GM23248 (cell line): ENCODE measurements at regions not wholly inside any gene's neighbourhood (a gene's known extent, or its start where the extent isn't known, plus 50 kb on each side); places are given as distances from the start of the nearest gene placed in this dataset.

Source experiments
- DNase-seq: peaks from one replicate; pipeline ENCODE4 v3.0.0-alpha.2; 2015
- H2AFZ ChIP-seq: fragments of 200-600 bp; sonication (generic); 2 replicates; pipeline ENCODE4 v1.6.1; 2016; ENCODE audit warnings: antibody characterized with exemption
- H3F3A ChIP-seq: fragments of 200-600 bp; sonication (generic); 2 replicates; pipeline ENCODE4 v1.6.1; 2016; ENCODE audit warnings: mild to moderate bottlenecking, antibody characterized with exemption, mixed run types; ENCODE audit not compliant: insufficient read depth
- H3K27ac ChIP-seq: fragments of 200-600 bp; sonication (generic); 2 replicates; pipeline ENCODE4 v1.5.1; 2016; ENCODE audit warnings: mild to moderate bottlenecking
- H3K27me3 ChIP-seq: fragments of 200-600 bp; sonication (generic); replicated peaks from 2 replicates; pipeline ENCODE4 v1.6.1; 2016; ENCODE audit warnings: mild to moderate bottlenecking; ENCODE audit not compliant: insufficient read depth
- H3K36me3 ChIP-seq: fragments of 200-600 bp; sonication (generic); 2 replicates; pipeline ENCODE4 v1.6.1; 2016; ENCODE audit warnings: low read depth, mild to moderate bottlenecking
- H3K4me1 ChIP-seq: fragments of 200-600 bp; sonication (generic); 2 replicates; pipeline ENCODE4 v1.6.1; 2016; ENCODE audit warnings: mild to moderate bottlenecking; ENCODE audit not compliant: insufficient read depth
- H3K4me2 ChIP-seq: fragments of 200-600 bp; sonication (generic); one replicate; pipeline ENCODE4 v1.6.1; 2016; ENCODE audit warnings: mild to moderate bottlenecking; ENCODE audit not compliant: unreplicated experiment
- H3K4me3 ChIP-seq: fragments of 200-600 bp; sonication (generic); 2 replicates; pipeline ENCODE4 v1.5.1; 2016; ENCODE audit warnings: mild to moderate bottlenecking
- H3K79me2 ChIP-seq: fragments of 200-600 bp; sonication (generic); 2 replicates; pipeline ENCODE4 v1.6.1; 2016; ENCODE audit warnings: mild to moderate bottlenecking; ENCODE audit not compliant: insufficient read depth
- H3K9ac ChIP-seq: fragments of 200-600 bp; sonication (generic); 2 replicates; pipeline ENCODE4 v1.6.1; 2016; ENCODE audit warnings: mild to moderate bottlenecking
- H3K9me2 ChIP-seq: fragments of 200-600 bp; sonication (generic); 2 replicates; pipeline ENCODE4 v1.6.1; 2016; ENCODE audit warnings: mixed run types, mild to moderate bottlenecking, moderate library complexity; ENCODE audit not compliant: insufficient read depth
- H3K9me3 ChIP-seq: fragments of 200-600 bp; sonication (generic); one replicate; pipeline ENCODE4 v1.6.1; 2017; ENCODE audit warnings: low read depth
- H4K20me1 ChIP-seq: fragments of 200-600 bp; sonication (generic); 2 replicates; pipeline ENCODE4 v1.6.0; 2016; ENCODE audit not compliant: insufficient read depth
- EZH2 ChIP-seq: fragments of 200-600 bp; sonication (generic); IDR thresholded peaks from 2 replicates; pipeline ENCODE4 v1.6.1; 2018; ENCODE audit warnings: antibody characterized with exemption, mild to moderate bottlenecking; ENCODE audit not compliant: insufficient read depth, poor library complexity, severe bottlenecking
- EZH2phosphoT487 ChIP-seq: fragments of 200-600 bp; sonication (generic); IDR thresholded peaks from 2 replicates; pipeline ENCODE4 v1.6.1; 2018; ENCODE audit warnings: antibody characterized with exemption, moderate library complexity, mild to moderate bottlenecking, low read depth; ENCODE audit not compliant: insufficient read depth
- WGBS, 2 experiments: methylation state at CpG; one replicate each; pipeline ENCODE4 v1.1.6; 2015 to 2017; ENCODE audit warnings: low lambda C conversion rate in 2 of 2, low coverage in 1 of 2; ENCODE audit errors: missing lambda C conversion rate in 2 of 2; 5-methylcytosine and 5-hydroxymethylcytosine counted together
- in situ Hi-C: fragments of 300-500 bp; cut with MboI; formaldehyde crosslinking; loops from 2 replicates; pipeline ENCODE4 v1.15.0; 2020

DNA sequence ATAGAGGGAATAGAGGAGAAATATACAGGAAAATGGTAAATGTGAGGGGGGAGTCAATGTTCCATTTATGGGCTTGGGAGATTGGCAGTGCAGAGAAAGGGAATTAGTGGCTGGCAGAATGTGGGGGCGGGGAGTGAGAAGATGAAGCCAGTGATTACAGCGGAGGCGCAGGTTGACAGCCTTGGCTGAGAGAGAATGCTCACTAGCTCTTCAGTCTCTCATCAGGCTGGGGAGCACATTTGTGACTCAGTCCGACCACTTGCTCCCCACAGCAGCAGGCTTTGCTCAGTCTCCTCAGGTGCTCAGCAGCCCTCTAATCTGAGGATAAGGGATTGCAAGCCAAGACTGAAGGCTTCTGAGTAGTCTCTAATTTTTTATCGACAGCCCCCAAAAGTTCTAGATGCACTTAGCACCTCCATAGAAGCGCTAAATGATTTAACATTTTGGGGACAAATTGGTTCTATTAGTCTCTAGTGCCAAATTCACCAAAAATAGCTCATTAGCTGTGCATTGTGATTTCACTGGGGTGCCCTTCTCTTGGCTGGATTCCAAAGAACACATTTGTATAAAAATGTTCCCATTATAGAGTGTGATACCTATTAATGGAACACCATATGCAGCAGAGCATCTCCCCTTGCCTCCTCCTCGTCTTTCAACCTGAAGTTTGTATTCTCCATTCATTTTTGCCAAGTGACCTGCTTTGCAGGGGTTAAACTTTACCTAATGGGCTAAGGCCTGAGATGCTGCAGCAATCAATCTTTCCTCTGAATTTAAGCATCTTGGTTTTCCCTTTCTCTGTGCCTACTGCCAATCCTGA, 191.8 kb downstream of the ZNF326 start:
- no peaks in the 10 kb centered on the region for H3F3A ChIP-seq
- H3K27ac ChIP-seq, result no peak overlapping the region
- H3K9me3 ChIP-seq, result no peaks in the 10 kb centered on the region
- H3K4me1 ChIP-seq, result no peaks in the 10 kb centered on the region
- no peak overlapping the region for H2AFZ ChIP-seq
- WGBS, 2 experiments, result 22 to 27% methylated on average over 7 of the region's 7 CpGs
- in situ Hi-C loops, result no loop called here
- no peak overlapping the region for H3K9ac ChIP-seq
- no peaks in the 10 kb centered on the region; the same call in 1 of the 2 replicates for H3K9me2 ChIP-seq
- H3K79me2 ChIP-seq, result no peaks in the 10 kb centered on the region
- TF ChIP-seq EZH2phosphoT487 (no peak), EZH2 (no peak)
- no peaks in the 10 kb centered on the region for H3K36me3 ChIP-seq
- DNase-seq, result no peak
- H3K27me3 ChIP-seq, result no peaks in the 10 kb centered on the region
- H4K20me1 ChIP-seq, result no peaks in the 10 kb centered on the region
- no peak overlapping the region for H3K4me3 ChIP-seq
- no peak overlapping the region for H3K4me2 ChIP-seq

DNA sequence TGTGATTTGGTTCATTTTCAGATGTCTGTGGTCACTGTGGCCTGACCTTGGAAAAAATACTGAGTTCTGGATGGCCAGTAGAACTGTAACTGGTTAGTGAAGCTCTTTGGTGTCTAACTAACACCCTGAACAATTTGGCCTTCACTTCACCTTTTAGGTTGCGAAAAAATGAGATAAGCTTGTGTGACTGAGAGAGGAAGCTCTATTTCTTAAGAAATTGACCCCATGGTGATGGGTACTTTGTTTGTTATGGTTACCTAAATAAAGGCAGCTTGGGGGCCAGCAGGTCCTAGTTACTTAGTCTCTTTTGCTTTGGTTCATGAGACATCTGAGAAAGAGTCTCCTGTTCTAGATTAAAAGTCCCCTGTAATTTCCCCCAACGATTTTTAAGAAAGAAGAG, 181.6 kb downstream of the ZNF326 start:
- TF ChIP-seq EZH2phosphoT487, result no peak
- no peak for TF ChIP-seq EZH2
- WGBS, 2 experiments, result 7 to 8% methylated on average over 2 of the region's 2 CpGs
- no peaks in the 10 kb centered on the region for H3K36me3 ChIP-seq
- H3K9me3 ChIP-seq, result no peaks in the 10 kb centered on the region
- no peak overlapping the region for H3K9ac ChIP-seq
- no peaks in the 10 kb centered on the region for H3K27me3 ChIP-seq
- H3K4me3 ChIP-seq, result no peak overlapping the region
- H4K20me1 ChIP-seq, result no peaks in the 10 kb centered on the region
- H2AFZ ChIP-seq, result no peak overlapping the region
- DNase-seq, result no peak
- H3K79me2 ChIP-seq, result no peaks in the 10 kb centered on the region
- no peak overlapping the region for H3K4me2 ChIP-seq
- H3K27ac ChIP-seq, result no peak overlapping the region
- H3K9me2 ChIP-seq, result no peaks in the 10 kb centered on the region
- H3F3A ChIP-seq, result no peaks in the 10 kb centered on the region
- in situ Hi-C loops, result no loop called here
- no peaks in the 10 kb centered on the region for H3K4me1 ChIP-seq

DNA sequence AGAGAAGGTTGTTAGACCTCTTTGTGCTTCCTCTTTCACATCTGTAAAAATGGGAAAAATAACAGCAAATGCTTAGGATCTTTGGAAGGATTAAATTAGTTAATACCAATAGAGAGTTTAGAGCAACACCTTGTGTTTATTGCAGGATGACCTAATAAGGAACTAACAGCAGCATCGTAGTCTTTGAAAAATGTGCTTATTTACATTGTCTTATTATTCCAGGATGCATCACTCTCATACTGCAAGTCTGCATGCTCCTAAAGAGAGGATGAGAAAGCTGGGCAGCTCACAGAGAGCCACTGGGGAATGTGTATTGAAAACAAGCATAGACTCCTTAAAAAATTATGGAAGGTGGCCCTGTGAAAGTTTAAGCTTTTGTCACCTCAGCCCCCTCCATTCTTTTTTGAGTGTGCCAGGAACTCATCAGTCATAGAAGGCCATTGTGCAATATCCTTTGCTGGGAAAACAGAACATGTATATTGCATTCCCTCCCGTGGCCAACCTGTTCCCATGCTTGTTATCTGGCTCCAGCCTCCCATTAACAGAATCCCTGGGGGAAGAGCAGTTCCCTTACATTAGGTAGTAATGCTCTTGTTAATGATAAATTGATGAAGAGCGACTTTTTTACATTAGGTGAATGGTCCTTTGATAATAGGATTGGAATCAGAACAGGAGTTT, 180.7 kb downstream of the ZNF326 start:
- 4 to 5% methylated on average over 3 of the region's 3 CpGs for WGBS, 2 experiments
- no peak overlapping the region for H2AFZ ChIP-seq
- H4K20me1 ChIP-seq, result no peaks in the 10 kb centered on the region
- H3F3A ChIP-seq, result no peaks in the 10 kb centered on the region
- no peak overlapping the region for H3K4me3 ChIP-seq
- no peaks in the 10 kb centered on the region for H3K4me1 ChIP-seq
- no peaks in the 10 kb centered on the region for H3K9me3 ChIP-seq
- TF ChIP-seq EZH2phosphoT487 (no peak), EZH2 (no peak)
- no peak overlapping the region for H3K27ac ChIP-seq
- H3K4me2 ChIP-seq, result no peak overlapping the region
- peak; percentile 7 for DNase-seq
- H3K27me3 ChIP-seq, result no peaks in the 10 kb centered on the region
- in situ Hi-C loops, result no loop called here
- H3K9me2 ChIP-seq, result no peaks in the 10 kb centered on the region
- no peak overlapping the region for H3K9ac ChIP-seq
- H3K79me2 ChIP-seq, result no peaks in the 10 kb centered on the region
- H3K36me3 ChIP-seq, result no peaks in the 10 kb centered on the region

DNA sequence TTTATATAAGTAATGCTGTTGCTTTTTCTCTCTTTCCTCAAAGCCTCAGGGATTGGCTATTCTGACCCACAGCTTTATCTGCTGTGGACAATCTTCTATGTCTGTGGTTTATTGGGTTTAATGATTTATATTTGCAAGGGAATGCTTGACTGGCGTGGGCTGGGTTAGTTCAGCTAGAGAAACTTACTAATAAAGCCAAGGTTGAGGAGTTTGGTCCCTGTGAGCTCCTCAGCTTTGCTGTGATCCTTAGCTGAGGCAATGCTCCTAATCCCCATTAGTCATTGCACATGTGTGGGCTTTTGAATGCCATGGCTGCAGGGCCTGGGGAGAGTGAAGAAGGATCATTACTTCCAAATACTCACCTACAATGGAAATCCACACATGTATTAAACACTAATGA, 179.3 kb downstream of the ZNF326 start:
- no peak overlapping the region for H3K4me2 ChIP-seq
- no peak overlapping the region for H2AFZ ChIP-seq
- no peak overlapping the region for H3K4me3 ChIP-seq
- in situ Hi-C loops, result no loop called here
- 0% methylated on average over 1 of the region's 1 CpG for WGBS, 2 experiments
- no peaks in the 10 kb centered on the region for H3K27me3 ChIP-seq
- H3K27ac ChIP-seq, result no peak overlapping the region
- H3K9me2 ChIP-seq, result no peaks in the 10 kb centered on the region
- no peaks in the 10 kb centered on the region for H3K4me1 ChIP-seq
- H3K9me3 ChIP-seq, result no peaks in the 10 kb centered on the region
- H4K20me1 ChIP-seq, result no peaks in the 10 kb centered on the region
- no peak for DNase-seq
- no peak overlapping the region for H3K9ac ChIP-seq
- no peaks in the 10 kb centered on the region for H3F3A ChIP-seq
- no peaks in the 10 kb centered on the region for H3K36me3 ChIP-seq
- H3K79me2 ChIP-seq, result no peaks in the 10 kb centered on the region
- TF ChIP-seq EZH2phosphoT487, result no peak
- TF ChIP-seq EZH2, result no peak
